ENCODE measurements at regions not wholly inside any gene's neighbourhood (a gene's known extent, or its start where the extent isn't known, plus 50 kb on each side); places are given as distances from the start of the nearest gene placed in this dataset.

GRCh38 chr2:18186816-18187613 is 308.5 kb downstream of the KCNS3 start:
- DNase-seq (ENCODE audit: low read depth, low spot score): no peak

- DNase-seq (ENCODE audit: low read depth, low spot score): no peak
These were observed 304.4 kb downstream of the KCNS3 start for GRCh38 chr2:18182861-18183260.

- DNase-seq (ENCODE audit: low read depth, low spot score): no peak
These were observed 302.4 kb downstream of the KCNS3 start for GRCh38 chr2:18180912-18181311.

GRCh38 chr2:18180031-18180610 is 301.7 kb downstream of the KCNS3 start:
- no peak for DNase-seq (ENCODE audit: low read depth, low spot score)

- DNase-seq (ENCODE audit: low read depth, low spot score): peak; percentile 6
These were observed 300.4 kb downstream of the KCNS3 start for GRCh38 chr2:18178736-18179349.

- DNase-seq (ENCODE audit: low read depth, low spot score): no peak
These were observed 298.3 kb downstream of the KCNS3 start for GRCh38 chr2:18176679-18177215.

GRCh38 chr2:18172607-18173006 is 294.1 kb downstream of the KCNS3 start:
- DNase-seq (ENCODE audit: low read depth, low spot score): no peak

- DNase-seq (ENCODE audit: low read depth, low spot score): no peak
These were observed 293.0 kb downstream of the KCNS3 start for GRCh38 chr2:18171191-18172139.

- no peak for DNase-seq (ENCODE audit: low read depth, low spot score)
These were observed 292.2 kb downstream of the KCNS3 start for GRCh38 chr2:18170642-18171041.

GRCh38 chr2:18169893-18170175 is 291.4 kb downstream of the KCNS3 start:
- no peak for DNase-seq (ENCODE audit: low read depth, low spot score)

GRCh38 chr2:18169121-18169892 is 290.8 kb downstream of the KCNS3 start:
- DNase-seq (ENCODE audit: low read depth, low spot score): no peak

GRCh38 chr2:18167871-18168270 is 289.4 kb downstream of the KCNS3 start:
- DNase-seq (ENCODE audit: low read depth, low spot score): no peak

- DNase-seq (ENCODE audit: low read depth, low spot score): no peak
These were observed 283.2 kb downstream of the KCNS3 start for GRCh38 chr2:18161681-18162080.

GRCh38 chr2:18159896-18160295 is 281.4 kb downstream of the KCNS3 start:
- DNase-seq (ENCODE audit: low read depth, low spot score): no peak

- DNase-seq (ENCODE audit: low read depth, low spot score): peak; percentile 31
These were observed 278.0 kb downstream of the KCNS3 start for GRCh38 chr2:18156421-18156820.

GRCh38 chr2:18156002-18156401 is 277.5 kb downstream of the KCNS3 start:
- no peak for DNase-seq (ENCODE audit: low read depth, low spot score)

- no peak for DNase-seq (ENCODE audit: low read depth, low spot score)
These were observed 276.3 kb downstream of the KCNS3 start for GRCh38 chr2:18154812-18155211.

GRCh38 chr2:18154259-18154658 is 275.8 kb downstream of the KCNS3 start:
- DNase-seq (ENCODE audit: low read depth, low spot score): no peak

GRCh38 chr2:18153741-18154140 is 275.3 kb downstream of the KCNS3 start:
- no peak for DNase-seq (ENCODE audit: low read depth, low spot score)

GRCh38 chr2:18151237-18151636 is 272.8 kb downstream of the KCNS3 start:
- no peak for DNase-seq (ENCODE audit: low read depth, low spot score)

- DNase-seq (ENCODE audit: low read depth, low spot score): no peak
These were observed 271.3 kb downstream of the KCNS3 start for GRCh38 chr2:18149660-18150246.

All from ELF-1 (cell line).